Choroid plexus epithelial cell (primary cell): ENCODE measurements at regions not wholly inside any gene's neighbourhood (a gene's known extent, or its start where the extent isn't known, plus 50 kb on each side); places are given as distances from the start of the nearest gene placed in this dataset.
"Not testable (repeated sequence)": the region's sequence is repeated elsewhere in the genome, so short reads cannot be mapped to it uniquely, and the experiment has no call there.

Source experiments
- DNase-seq: peaks from one replicate; pipeline ENCODE4 v3.0.0-alpha.2; 2010; ENCODE audit warnings: low read depth
- H3K4me3 ChIP-seq: 2 replicates; pipeline ENCODE4 v1.5.1; 2011; ENCODE audit warnings: low read depth, mild to moderate bottlenecking, control low read depth, low read length, moderate library complexity
- CTCF ChIP-seq: conservative IDR thresholded peaks from 2 replicates; pipeline ENCODE4 v1.5.1; 2011; ENCODE audit warnings: low read depth, mild to moderate bottlenecking, control low read depth, inconsistent platforms, low read length, moderate library complexity

GRCh38 chr4:44985152-44985551 is 258.8 kb upstream of the GNPDA2 start:
- H3K4me3 ChIP-seq = no peak overlapping the region
- TF ChIP-seq CTCF = no peak
- DNase-seq = no peak

DNA sequence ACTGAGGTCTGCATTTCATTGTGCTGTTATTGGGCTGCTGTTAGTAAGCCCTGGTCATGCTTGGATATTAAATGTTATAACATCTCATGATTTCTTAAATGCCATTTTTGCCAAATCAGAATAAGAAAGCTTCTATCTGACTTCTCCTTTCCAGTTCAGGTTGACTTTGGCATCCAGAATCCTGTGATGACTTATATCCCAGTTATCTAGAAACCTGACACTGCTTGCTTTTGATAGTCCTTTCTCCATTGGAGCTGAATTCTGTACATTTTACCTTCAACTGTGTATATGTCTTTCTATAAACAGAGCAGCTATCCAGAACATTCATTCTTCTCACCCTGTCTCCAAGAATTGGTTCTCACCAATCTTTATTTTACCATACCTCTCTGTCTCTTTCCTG is 257.7 kb upstream of the GNPDA2 start:
- no peak overlapping the region for H3K4me3 ChIP-seq
- no peak for TF ChIP-seq CTCF
- no peak for DNase-seq

DNA sequence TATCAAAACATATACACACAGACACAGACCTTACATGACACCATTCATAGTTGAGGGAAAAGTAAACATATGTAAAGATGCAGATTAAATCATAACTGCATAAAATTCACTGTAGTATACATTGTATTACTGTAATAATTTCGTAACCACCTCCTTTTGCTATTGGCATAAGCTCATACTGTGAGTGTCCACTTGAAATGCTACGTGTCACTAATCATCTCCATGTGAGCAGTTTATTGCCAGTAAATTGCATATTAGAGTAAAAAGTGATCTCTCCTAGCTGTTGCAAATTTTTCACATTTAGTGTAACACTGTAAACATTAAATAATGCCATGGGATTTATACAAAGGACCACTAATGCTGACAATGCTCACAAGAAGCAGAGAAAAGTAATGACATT is 256.7 kb upstream of the GNPDA2 start:
- DNase-seq = no peak
- no peak overlapping the region for H3K4me3 ChIP-seq
- TF ChIP-seq CTCF = no peak

GRCh38 chr4:44978020-44978419 is 251.7 kb upstream of the GNPDA2 start:
- H3K4me3 ChIP-seq = no peak overlapping the region
- DNase-seq = no peak

GRCh38 chr4:44965435-44966095 is 239.2 kb upstream of the GNPDA2 start:
- TF ChIP-seq CTCF = no peak
- no peak for DNase-seq
- H3K4me3 ChIP-seq = no peak overlapping the region

More at GRCh38 chr4:44978020-44978419, 251.7 kb upstream of the GNPDA2 start:
- no peak for TF ChIP-seq CTCF

GRCh38 chr4:44964086-44964485 is 237.7 kb upstream of the GNPDA2 start:
- not testable (repeated sequence) for H3K4me3 ChIP-seq, DNase-seq

GRCh38 chr4:44961001-44961755 is 234.8 kb upstream of the GNPDA2 start:
- no peak for TF ChIP-seq CTCF
- no peak for DNase-seq

More at GRCh38 chr4:44961001-44961755, 234.8 kb upstream of the GNPDA2 start:
- no peak overlapping the region for H3K4me3 ChIP-seq
